GM20000 (cell line): ENCODE measurements at regions not wholly inside any gene's neighbourhood (a gene's known extent, or its start where the extent isn't known, plus 50 kb on each side); places are given as distances from the start of the nearest gene placed in this dataset.

Experiments
- DNase-seq: peaks from one replicate; pipeline ENCODE4 v3.0.0; 2012; ENCODE audit warnings: low spot score
- CTCF ChIP-seq: IDR thresholded peaks from 2 replicates; pipeline ENCODE4 v1.5.1; 2012; ENCODE audit warnings: mild to moderate bottlenecking, control low read depth; ENCODE audit errors: extremely low read depth, missing control alignments

DNA sequence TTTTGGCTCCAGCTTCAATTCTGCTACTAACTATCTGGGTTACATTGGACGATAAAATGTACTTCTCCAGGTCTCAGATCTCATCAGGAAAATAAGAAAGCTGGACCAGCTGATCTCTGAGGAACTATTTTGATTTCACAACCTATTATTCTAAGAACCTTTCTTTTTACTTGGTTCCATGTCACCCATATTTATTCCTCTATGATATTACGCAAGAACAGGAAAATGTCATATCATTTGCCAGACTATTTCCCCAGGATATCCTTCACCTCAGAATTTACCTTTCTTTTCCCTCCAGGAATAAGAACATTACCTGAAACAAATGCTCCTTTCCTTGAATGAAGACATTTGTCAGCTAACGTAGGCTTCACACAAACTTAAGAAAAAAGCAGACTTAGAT is 387.5 kb upstream of the RAG2 start:
- no peak for DNase-seq
- no peak for TF ChIP-seq CTCF

- TF ChIP-seq CTCF: no peak
- no peak for DNase-seq
Measured at GRCh38 chr11:36976741-36977140, 378.7 kb upstream of the RAG2 start.

DNA sequence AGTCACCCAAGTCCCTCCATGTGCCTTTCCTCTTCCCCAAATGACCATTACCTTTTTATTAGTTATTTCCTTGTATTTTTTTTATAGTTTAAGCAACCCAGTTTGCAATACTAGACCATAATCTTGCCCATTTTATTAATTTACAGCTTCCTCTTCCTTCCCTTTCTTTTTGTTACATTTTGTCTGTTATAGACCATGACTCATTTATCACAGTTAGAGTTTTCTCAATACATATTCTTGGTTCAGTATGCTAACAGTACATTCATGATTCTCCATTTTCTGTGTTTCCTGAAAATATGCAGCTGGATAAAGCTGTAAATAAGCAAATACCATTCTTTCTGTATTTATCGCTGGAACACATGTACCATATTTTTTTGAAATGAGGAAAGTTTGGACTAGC is 376.7 kb upstream of the RAG2 start:
- DNase-seq: no peak
- no peak for TF ChIP-seq CTCF

DNA sequence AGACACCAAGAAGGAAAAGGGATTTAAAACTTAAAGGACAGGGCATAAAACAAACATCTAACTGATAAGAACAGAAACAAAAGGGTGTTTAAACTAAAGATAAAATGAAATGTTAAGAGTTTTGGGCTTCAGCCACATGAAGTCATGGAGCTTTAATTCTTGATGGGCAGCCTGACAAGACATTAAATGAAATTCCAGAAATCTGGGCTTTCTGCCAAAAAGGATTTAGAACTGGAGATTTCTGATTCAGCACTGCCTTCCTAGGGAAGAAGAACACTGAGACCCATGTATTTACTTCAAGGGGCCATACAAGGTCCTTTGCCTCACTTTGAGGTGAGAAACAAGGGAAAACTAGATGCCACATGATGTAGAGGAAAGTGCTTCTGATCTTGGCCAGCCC is 355.9 kb upstream of the RAG2 start:
- DNase-seq: no peak
- TF ChIP-seq CTCF: no peak

- no peak for TF ChIP-seq CTCF
- no peak for DNase-seq
Measured at GRCh38 chr11:36948460-36949127, 350.6 kb upstream of the RAG2 start.

- peak; percentile 30 for TF ChIP-seq CTCF
- DNase-seq: no peak
Measured at GRCh38 chr11:36945384-36945783, 347.3 kb upstream of the RAG2 start.

DNA sequence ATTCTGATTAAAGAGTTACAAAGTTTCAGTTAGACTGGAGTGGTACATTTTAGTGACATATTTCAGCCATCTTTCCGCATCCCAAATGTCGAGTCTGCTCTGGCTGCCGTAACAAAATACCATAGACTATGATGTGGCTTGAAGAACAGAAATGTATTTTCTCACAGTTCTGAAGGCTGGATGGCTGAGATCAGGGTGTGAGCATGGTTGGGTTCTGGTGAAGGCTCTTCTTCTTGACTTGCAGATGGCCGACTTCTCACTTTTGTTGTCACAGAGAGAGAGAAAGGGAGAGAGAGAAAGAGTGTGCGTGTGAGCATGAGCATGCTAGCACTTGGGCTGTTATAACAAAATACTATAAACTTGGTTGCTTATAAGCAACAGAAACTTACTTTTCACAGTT is 335.4 kb upstream of the RAG2 start:
- DNase-seq: no peak
- no peak for TF ChIP-seq CTCF
